Putamen (tissue), 1 donor: ENCODE measurements at regions not wholly inside any gene's neighbourhood (a gene's known extent, or its start where the extent isn't known, plus 50 kb on each side); places are given as distances from the start of the nearest gene placed in this dataset.

Source experiments
- DNase-seq: peaks from one replicate; pipeline ENCODE4 v3.0.0-alpha.2; 2016; ENCODE audit warnings: low spot score

- DNase-seq, result no peak
Measured at GRCh38 chr16:59170099-59170712, 436.1 kb upstream of the GOT2 start.

- no peak for DNase-seq
Measured at GRCh38 chr16:59169168-59169567, 435.1 kb upstream of the GOT2 start.

- DNase-seq, result no peak
Measured at GRCh38 chr16:59168461-59169114, 434.5 kb upstream of the GOT2 start.

- DNase-seq, result no peak
Measured at GRCh38 chr16:59164461-59164860, 430.3 kb upstream of the GOT2 start.

- no peak for DNase-seq
Measured at GRCh38 chr16:59163371-59164055, 429.4 kb upstream of the GOT2 start.

GRCh38 chr16:59161679-59162078 lies 427.6 kb upstream of the GOT2 start:
- no peak for DNase-seq

- DNase-seq, result no peak
Measured at GRCh38 chr16:59154295-59154694, 420.2 kb upstream of the GOT2 start.

GRCh38 chr16:59148769-59149155 lies 414.6 kb upstream of the GOT2 start:
- DNase-seq, result no peak

- DNase-seq, result no peak
Measured at GRCh38 chr16:59148056-59148768, 414.1 kb upstream of the GOT2 start.

GRCh38 chr16:59146140-59146539 lies 412.0 kb upstream of the GOT2 start:
- no peak for DNase-seq

GRCh38 chr16:59144841-59145240 lies 410.7 kb upstream of the GOT2 start:
- DNase-seq, result no peak

- no peak for DNase-seq
Measured at GRCh38 chr16:59144326-59144725, 410.2 kb upstream of the GOT2 start.

- no peak for DNase-seq
Measured at GRCh38 chr16:59126486-59126885, 392.4 kb upstream of the GOT2 start.

- no peak for DNase-seq
Measured at GRCh38 chr16:59124056-59124455, 389.9 kb upstream of the GOT2 start.

GRCh38 chr16:59123479-59123878 lies 389.4 kb upstream of the GOT2 start:
- DNase-seq, result no peak

- DNase-seq, result no peak
Measured at GRCh38 chr16:59122262-59122537, 388.1 kb upstream of the GOT2 start.

GRCh38 chr16:59121411-59122261 lies 387.5 kb upstream of the GOT2 start:
- DNase-seq, result no peak

GRCh38 chr16:59116744-59117143 lies 382.6 kb upstream of the GOT2 start:
- no peak for DNase-seq

GRCh38 chr16:59114790-59115189 lies 380.7 kb upstream of the GOT2 start:
- DNase-seq, result no peak

GRCh38 chr16:59113004-59113670 lies 379.0 kb upstream of the GOT2 start:
- no peak for DNase-seq

- no peak for DNase-seq
Measured at GRCh38 chr16:59111280-59111679, 377.2 kb upstream of the GOT2 start.

GRCh38 chr16:59108374-59108773 lies 374.3 kb upstream of the GOT2 start:
- DNase-seq, result no peak
